Spleen (tissue), 11 donors: ENCODE measurements at regions not wholly inside any gene's neighbourhood (a gene's known extent, or its start where the extent isn't known, plus 50 kb on each side); places are given as distances from the start of the nearest gene placed in this dataset.

Experiments used
- DNase-seq: peaks from one replicate; pipeline ENCODE4 v3.0.0-alpha.2; 2020
- H3K27ac ChIP-seq, 8 donors: fragments of 200-600 bp; sonication (generic) in 7 of 8; 1 replicate in 4 of 8; 2 replicates in 4 of 8; pipeline versions ENCODE4 v1.5.0 to v1.8.0; 2016 to 2021; ENCODE audit warnings: inconsistent platforms in 4 of 8, mild to moderate bottlenecking in 4 of 8, moderate library complexity in 1 of 8
- H3K27me3 ChIP-seq, 7 donors: fragments of 200-600 bp; sonication (generic) in 6 of 7; replicated peaks in 1 of 7; 1 replicate in 4 of 7; 2 replicates in 3 of 7; pipeline versions ENCODE4 v1.5.0 to v1.8.0; 2016 to 2021; ENCODE audit warnings: inconsistent platforms in 3 of 7, mild to moderate bottlenecking in 1 of 7
- H3K36me3 ChIP-seq, 6 donors: fragments of 200-600 bp; sonication (generic) in 5 of 6; 1 replicate in 4 of 6; 2 replicates in 2 of 6; pipeline versions ENCODE4 v1.5.0 to v1.8.0; 2016 to 2021; ENCODE audit warnings: inconsistent platforms in 2 of 6
- H3K4me1 ChIP-seq, 6 donors: fragments of 200-600 bp; sonication (generic) in 5 of 6; 1 replicate in 3 of 6; 2 replicates in 3 of 6; pipeline versions ENCODE4 v1.5.0 to v1.8.0; 2016 to 2021; ENCODE audit warnings: inconsistent platforms in 3 of 6
- H3K4me3 ChIP-seq, 8 donors: fragments of 200-600 bp; sonication (generic) in 7 of 8; 1 replicate in 4 of 8; 2 replicates in 4 of 8; pipeline versions ENCODE4 v1.5.0 to v1.8.0; 2016 to 2021; ENCODE audit warnings: inconsistent platforms in 4 of 8, mild to moderate bottlenecking in 4 of 8, moderate library complexity in 2 of 8
- H3K9me3 ChIP-seq, 8 donors: fragments of 200-600 bp; sonication (generic) in 7 of 8; 1 replicate in 4 of 8; 2 replicates in 4 of 8; pipeline versions ENCODE4 v1.5.0 to v1.8.0; 2016 to 2021; ENCODE audit warnings: inconsistent platforms in 4 of 8
- POLR2A ChIP-seq, 3 donors: fragments of 450-650 bp; IDR thresholded peaks; one replicate each; pipeline ENCODE4 v1.5.1; 2017; ENCODE audit warnings: antibody characterized with exemption in 3 of 3, mild to moderate bottlenecking in 1 of 3
- POLR2AphosphoS5 ChIP-seq, 3 donors: sonication (generic); formaldehyde crosslinking; IDR thresholded peaks; one replicate each; pipeline ENCODE4 v1.5.1; 2017; ENCODE audit warnings: antibody characterized with exemption in 3 of 3
- WGBS, 5 donors: extraction: QIAGEN DNeasy Blood & Tissue Kit in 3 of 5; methylation state at CpG; one replicate each; pipeline versions ENCODE4 v1.1.5 to v1.1.7; 2013 to 2018; 5-methylcytosine and 5-hydroxymethylcytosine counted together
- intact Hi-C: fragments of 100-400 bp; cut with DNase I; formaldehyde crosslinking; loops from one replicate; pipeline ENCODE4 v1.15.0; 2023; ENCODE audit warnings: low total_unique reads
- TF ChIP-seq, protein P1 (sequence below), 11 experiments: fragments of 200-600 bp in 7 of 11; fragments of 450-650 bp in 4 of 11; sonication (generic) in 4 of 11; IDR thresholded peaks in 8 of 11; conservative IDR thresholded peaks in 3 of 11; 1 replicate in 7 of 11; 2 replicates in 4 of 11; pipeline versions ENCODE4 v1.4.0 to v1.8.0; 2016 to 2021; ENCODE audit warnings: antibody characterized with exemption in 11 of 11, inconsistent platforms in 4 of 11, mild to moderate bottlenecking in 1 of 11
- donor health status: healthy with polysubstance abuse.
- donor health status: DM: no; HTN: no; CAD: no; lungs with moderate emphysema.
- donor health status: DM: no; HTN: no; CAD: no.
- donor health status: Bipolar disorder and iron deficiency.
- donor health status: healthy.
- donor health status: DM: no; HTN: no; CAD: no.
- donor health status: DM: yes; HTN: yes; CAD: no.

DNA sequence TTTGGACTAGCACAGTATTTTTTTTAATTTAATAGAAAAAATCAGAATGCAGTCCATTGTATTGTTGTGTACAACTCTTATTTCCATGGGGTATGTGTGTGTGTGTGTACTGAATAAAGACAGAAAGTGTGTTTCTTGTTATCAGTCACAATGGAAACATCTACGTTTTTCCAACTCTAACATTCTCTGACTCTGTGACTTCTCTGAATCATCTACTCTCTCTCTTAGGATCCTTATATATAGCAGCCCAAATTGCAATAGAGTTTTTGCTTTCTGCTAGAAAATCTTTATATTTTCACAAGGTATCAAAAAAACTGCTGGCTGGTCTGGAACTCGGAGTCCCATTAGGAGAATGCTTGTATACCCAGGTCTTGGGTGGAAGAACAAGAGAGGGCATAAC is 138.9 kb upstream of the ARID2 start:
- no peaks in the 10 kb centered on the region for H3K27me3 ChIP-seq
- no peaks in the 10 kb centered on the region for H3K36me3 ChIP-seq
- H3K4me3 ChIP-seq = no peak overlapping the region
- WGBS, 5 donors = 73 to 84% (median 80%) methylated on average over 2 of the region's 2 CpGs
- H3K27ac ChIP-seq = no peak overlapping the region
- TF ChIP-seq POLR2AphosphoS5 (IDR thresholded peaks at IDR 0.05) (no peak), POLR2A (IDR thresholded peaks at IDR 0.05) (no peak)
- TF ChIP-seq, protein P1, sequence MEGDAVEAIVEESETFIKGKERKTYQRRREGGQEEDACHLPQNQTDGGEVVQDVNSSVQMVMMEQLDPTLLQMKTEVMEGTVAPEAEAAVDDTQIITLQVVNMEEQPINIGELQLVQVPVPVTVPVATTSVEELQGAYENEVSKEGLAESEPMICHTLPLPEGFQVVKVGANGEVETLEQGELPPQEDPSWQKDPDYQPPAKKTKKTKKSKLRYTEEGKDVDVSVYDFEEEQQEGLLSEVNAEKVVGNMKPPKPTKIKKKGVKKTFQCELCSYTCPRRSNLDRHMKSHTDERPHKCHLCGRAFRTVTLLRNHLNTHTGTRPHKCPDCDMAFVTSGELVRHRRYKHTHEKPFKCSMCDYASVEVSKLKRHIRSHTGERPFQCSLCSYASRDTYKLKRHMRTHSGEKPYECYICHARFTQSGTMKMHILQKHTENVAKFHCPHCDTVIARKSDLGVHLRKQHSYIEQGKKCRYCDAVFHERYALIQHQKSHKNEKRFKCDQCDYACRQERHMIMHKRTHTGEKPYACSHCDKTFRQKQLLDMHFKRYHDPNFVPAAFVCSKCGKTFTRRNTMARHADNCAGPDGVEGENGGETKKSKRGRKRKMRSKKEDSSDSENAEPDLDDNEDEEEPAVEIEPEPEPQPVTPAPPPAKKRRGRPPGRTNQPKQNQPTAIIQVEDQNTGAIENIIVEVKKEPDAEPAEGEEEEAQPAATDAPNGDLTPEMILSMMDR (IDR thresholded peaks at IDR 0.05 in 8 of 11, conservative IDR thresholded peaks at IDR 0.05 in 3 of 11) = no peak
- intact Hi-C loops = no loop called here
- no peaks in the 10 kb centered on the region for H3K9me3 ChIP-seq
- H3K4me1 ChIP-seq = no peaks in the 10 kb centered on the region
- DNase-seq = no peak

DNA sequence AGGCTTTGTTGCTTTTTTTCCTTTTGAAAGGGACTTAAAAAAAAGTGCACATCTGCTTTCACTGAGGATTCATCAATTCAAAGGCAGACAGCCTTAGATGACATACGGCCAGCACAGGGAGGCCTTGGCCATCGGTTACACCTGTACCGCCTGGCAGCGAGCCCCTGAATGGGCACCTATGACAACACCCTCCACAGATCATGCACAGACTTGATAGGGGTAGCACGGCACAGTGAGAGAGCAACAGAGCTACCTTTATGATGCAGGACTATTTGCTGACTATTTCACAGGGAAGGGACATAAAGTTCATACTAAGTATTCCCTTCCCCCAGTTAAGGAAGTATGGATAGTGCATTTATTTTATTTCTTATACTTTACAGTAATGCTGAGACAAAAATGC is 137.9 kb upstream of the ARID2 start:
- H3K4me1 ChIP-seq = no peaks in the 10 kb centered on the region
- DNase-seq = no peak
- intact Hi-C loops = no loop called here
- no peaks in the 10 kb centered on the region for H3K9me3 ChIP-seq
- no peaks in the 10 kb centered on the region for H3K36me3 ChIP-seq
- 82 to 97% (median 88%) methylated on average over 5 of the region's 5 CpGs for WGBS, 5 donors
- no peaks in the 10 kb centered on the region for H3K27me3 ChIP-seq
- H3K4me3 ChIP-seq = no peak overlapping the region
- TF ChIP-seq POLR2A (IDR thresholded peaks at IDR 0.05) = no peak
- no peak for TF ChIP-seq POLR2AphosphoS5 (IDR thresholded peaks at IDR 0.05)
- TF ChIP-seq, protein P1 (IDR thresholded peaks at IDR 0.05 in 8 of 11, conservative IDR thresholded peaks at IDR 0.05 in 3 of 11) = no peak
- H3K27ac ChIP-seq = no peak overlapping the region

DNA sequence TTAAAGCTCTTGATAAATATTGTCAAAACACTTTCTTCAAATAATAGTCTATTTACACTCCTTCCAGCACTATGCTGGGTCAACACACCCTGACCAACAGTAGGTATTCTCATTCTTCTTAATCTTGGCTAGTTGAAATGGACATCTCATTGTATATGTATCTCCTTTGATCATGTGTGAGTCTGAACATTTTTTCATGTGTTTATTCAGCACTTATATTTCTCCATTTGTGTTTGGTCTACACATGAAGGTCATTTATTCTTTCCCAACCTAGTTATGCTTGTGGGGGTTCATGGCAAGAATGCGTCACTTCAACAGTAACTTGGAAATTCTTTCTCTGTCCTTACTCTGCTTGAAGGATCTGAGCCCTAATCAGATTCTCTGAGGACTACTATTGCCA is 133.1 kb upstream of the ARID2 start:
- intact Hi-C loops = no loop called here
- no peak overlapping the region for H3K4me3 ChIP-seq
- DNase-seq = no peak
- TF ChIP-seq POLR2AphosphoS5 (IDR thresholded peaks at IDR 0.05) (no peak), POLR2A (IDR thresholded peaks at IDR 0.05) (no peak)
- TF ChIP-seq, protein P1 (IDR thresholded peaks at IDR 0.05 in 8 of 11, conservative IDR thresholded peaks at IDR 0.05 in 3 of 11) = no peak
- no peaks in the 10 kb centered on the region for H3K9me3 ChIP-seq
- no peaks in the 10 kb centered on the region for H3K36me3 ChIP-seq
- H3K27me3 ChIP-seq = no peaks in the 10 kb centered on the region
- no peaks in the 10 kb centered on the region for H3K4me1 ChIP-seq
- WGBS, 5 donors = 94 to 97% (median 97%) methylated on average over 1 of the region's 1 CpG
- no peak overlapping the region for H3K27ac ChIP-seq

DNA sequence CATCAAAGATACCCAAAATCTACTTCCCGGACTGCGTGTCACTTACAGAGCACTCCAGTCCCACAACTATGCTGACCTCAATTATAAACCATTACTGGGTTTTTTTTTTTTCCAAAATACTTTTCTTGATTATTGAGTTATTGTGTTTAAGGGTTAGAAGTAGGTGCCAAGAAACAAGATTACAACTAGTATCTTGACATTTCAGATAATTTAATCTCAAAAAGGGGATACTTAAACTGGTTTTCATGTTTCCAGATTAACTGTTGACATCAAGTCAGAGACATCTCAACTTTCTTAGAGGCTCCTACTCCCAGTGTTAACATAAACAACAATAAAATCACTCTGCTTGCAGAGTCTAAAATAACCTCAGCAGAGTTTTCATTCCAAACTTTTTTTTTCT is 131.2 kb upstream of the ARID2 start:
- H3K36me3 ChIP-seq = no peaks in the 10 kb centered on the region
- TF ChIP-seq, protein P1 (IDR thresholded peaks at IDR 0.05 in 8 of 11, conservative IDR thresholded peaks at IDR 0.05 in 3 of 11) = no peak
- no peak for TF ChIP-seq POLR2AphosphoS5 (IDR thresholded peaks at IDR 0.05)
- no peaks in the 10 kb centered on the region for H3K27me3 ChIP-seq
- no peaks in the 10 kb centered on the region for H3K9me3 ChIP-seq
- no peaks in the 10 kb centered on the region for H3K4me1 ChIP-seq
- H3K4me3 ChIP-seq = no peak overlapping the region
- no peak for DNase-seq
- WGBS, 5 donors = 40 to 97% (median 77%) methylated on average over 2 of the region's 2 CpGs
- intact Hi-C loops = no loop called here
- H3K27ac ChIP-seq = no peak overlapping the region
